Trophoblast cell (in vitro differentiated cells and primary cell): ENCODE measurements at regions not wholly inside any gene's neighbourhood (a gene's known extent, or its start where the extent isn't known, plus 50 kb on each side); places are given as distances from the start of the nearest gene placed in this dataset.
"Not testable (repeated sequence)": the region's sequence is repeated elsewhere in the genome, so short reads cannot be mapped to it uniquely, and the experiment has no call there.

Source experiments
- DNase-seq, 2 donors: peaks; one replicate each; pipeline ENCODE4 v3.0.0-alpha.2; 2016
- H2AFZ ChIP-seq: 2 replicates; pipeline ENCODE4 v1.6.1; 2013; ENCODE audit warnings: low read length, moderate library complexity, mild to moderate bottlenecking; ENCODE audit not compliant: insufficient read depth, poor library complexity
- H2AK5ac ChIP-seq: 2 replicates; pipeline ENCODE4 v1.6.1; 2013; ENCODE audit warnings: mild to moderate bottlenecking, low read length
- H2BK120ac ChIP-seq: 2 replicates; pipeline ENCODE4 v1.6.1; 2013; ENCODE audit warnings: low read length, mild to moderate bottlenecking, moderate library complexity; ENCODE audit not compliant: insufficient read depth, poor library complexity
- H2BK12ac ChIP-seq: 2 replicates; pipeline ENCODE4 v1.6.1; 2013; ENCODE audit warnings: mild to moderate bottlenecking, low read length, moderate library complexity
- H2BK5ac ChIP-seq: 2 replicates; pipeline ENCODE4 v1.6.1; 2013; ENCODE audit warnings: low read length, low read depth, moderate library complexity, mild to moderate bottlenecking; ENCODE audit not compliant: poor library complexity
- H3K14ac ChIP-seq: 2 replicates; pipeline ENCODE4 v1.6.1; 2013; ENCODE audit warnings: mild to moderate bottlenecking, low read length
- H3K18ac ChIP-seq: 2 replicates; pipeline ENCODE4 v1.6.1; 2013; ENCODE audit warnings: mild to moderate bottlenecking, low read length
- H3K23ac ChIP-seq: 2 replicates; pipeline ENCODE4 v1.6.1; 2013; ENCODE audit warnings: low read length
- H3K27ac ChIP-seq: 2 replicates; pipeline ENCODE4 v1.5.1; 2013; ENCODE audit warnings: low read depth, mild to moderate bottlenecking, inconsistent platforms, low read length, moderate library complexity
- H3K27me3 ChIP-seq: 2 replicates; pipeline ENCODE4 v1.6.1; 2013; ENCODE audit warnings: inconsistent platforms, mild to moderate bottlenecking, low read length, moderate library complexity; ENCODE audit not compliant: insufficient read depth
- H3K36me3 ChIP-seq, 2 experiments: 1 replicate in 1 of 2; 2 replicates in 1 of 2; pipeline ENCODE4 v1.6.1; 2013; ENCODE audit warnings: low read length in 2 of 2, mild to moderate bottlenecking in 2 of 2, moderate library complexity in 1 of 2; ENCODE audit not compliant: insufficient read depth in 2 of 2, control insufficient read depth in 1 of 2
- H3K4ac ChIP-seq: 2 replicates; pipeline ENCODE4 v1.6.1; 2013; ENCODE audit warnings: low read depth, mild to moderate bottlenecking, low read length, moderate library complexity
- H3K4me1 ChIP-seq, 2 experiments: 1 replicate in 1 of 2; 2 replicates in 1 of 2; pipeline ENCODE4 v1.6.1; 2013; ENCODE audit warnings: low read length in 2 of 2, mild to moderate bottlenecking in 2 of 2, moderate library complexity in 1 of 2; ENCODE audit not compliant: insufficient read depth in 2 of 2, control insufficient read depth in 1 of 2
- H3K4me2 ChIP-seq: 2 replicates; pipeline ENCODE4 v1.6.1; 2013; ENCODE audit warnings: inconsistent platforms, mild to moderate bottlenecking, low read length, moderate library complexity
- H3K4me3 ChIP-seq: 2 replicates; pipeline ENCODE4 v1.5.1; 2013; ENCODE audit warnings: mild to moderate bottlenecking, low read depth, low read length, inconsistent platforms
- H3K79me1 ChIP-seq: one replicate; pipeline ENCODE4 v1.6.1; 2013; ENCODE audit warnings: low read length
- H3K79me2 ChIP-seq: 2 replicates; pipeline ENCODE4 v1.6.1; 2013; ENCODE audit warnings: low read length, mild to moderate bottlenecking; ENCODE audit not compliant: control insufficient read depth, insufficient read depth, poor library complexity
- H3K9ac ChIP-seq: 2 replicates; pipeline ENCODE4 v1.6.1; 2013; ENCODE audit warnings: mild to moderate bottlenecking, low read length
- H3K9me3 ChIP-seq: 2 replicates; pipeline ENCODE4 v1.6.1; 2013; ENCODE audit warnings: low read depth, mild to moderate bottlenecking, control low read depth, inconsistent platforms, low read length; ENCODE audit not compliant: insufficient read depth
- H4K12ac ChIP-seq: 2 replicates; pipeline ENCODE4 v1.6.1; 2013; ENCODE audit warnings: low read depth, mild to moderate bottlenecking, low read length, moderate library complexity
- H4K8ac ChIP-seq: 2 replicates; pipeline ENCODE4 v1.6.1; 2013; ENCODE audit warnings: low read depth, mild to moderate bottlenecking, low read length, moderate library complexity
- H4K91ac ChIP-seq: one replicate; pipeline ENCODE4 v1.6.1; 2013; ENCODE audit warnings: low read depth, mild to moderate bottlenecking, low read length, moderate library complexity
- WGBS: extraction: QIAGEN DNeasy Blood & Tissue Kit; methylation state at CpG from one replicate; pipeline ENCODE4 v1.1.7; 2013; ENCODE audit warnings: missing lambda C conversion rate; ENCODE audit not compliant: insufficient read length, insufficient coverage; ENCODE audit errors: extremely low coverage; 5-methylcytosine and 5-hydroxymethylcytosine counted together

DNA sequence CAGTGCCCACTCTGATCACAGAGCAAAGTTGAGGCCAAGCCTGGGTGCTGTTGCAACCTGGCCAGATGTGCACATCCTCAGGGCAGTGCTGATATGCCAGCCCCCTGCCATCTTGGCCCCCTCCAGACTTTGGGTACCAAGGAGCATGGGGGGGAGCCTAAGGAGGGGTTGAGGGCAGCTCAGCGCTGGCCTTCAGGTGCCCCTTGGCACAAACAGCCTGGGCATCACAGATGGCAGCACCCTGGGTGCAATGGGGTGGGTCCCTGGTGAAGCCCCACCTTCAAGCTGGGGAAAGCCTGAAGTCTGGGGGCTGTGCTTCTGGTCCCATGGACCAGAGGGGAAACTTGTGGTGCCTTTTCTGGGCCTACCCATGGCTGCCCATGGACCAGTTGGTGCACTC is 163.0 kb downstream of the FAM47A start:
- no peaks in the 10 kb centered on the region for H3K36me3 ChIP-seq
- H4K91ac ChIP-seq = no peak overlapping the region
- H2BK120ac ChIP-seq = no peak overlapping the region
- no peaks in the 10 kb centered on the region for H3K9me3 ChIP-seq
- DNase-seq = no peak
- no peak overlapping the region for H3K27ac ChIP-seq
- no peaks in the 10 kb centered on the region for H3K27me3 ChIP-seq
- no peak overlapping the region for H4K12ac ChIP-seq
- no peak overlapping the region for H4K8ac ChIP-seq
- no peak overlapping the region for H2BK12ac ChIP-seq
- H3K4me3 ChIP-seq = no peak overlapping the region
- no peaks in the 10 kb centered on the region for H3K79me2 ChIP-seq
- H2BK5ac ChIP-seq = no peak overlapping the region
- H3K9ac ChIP-seq = no peak overlapping the region
- H3K18ac ChIP-seq = no peak overlapping the region
- WGBS = no CpG with 5 or more reads among the region's 1 CpG
- no peaks in the 10 kb centered on the region for H3K4me1 ChIP-seq
- no peak overlapping the region for H3K4ac ChIP-seq
- H2AK5ac ChIP-seq = no peak overlapping the region
- no peaks in the 10 kb centered on the region for H3K79me1 ChIP-seq
- H3K14ac ChIP-seq = no peak overlapping the region
- H3K23ac ChIP-seq = no peak overlapping the region
- H3K4me2 ChIP-seq = no peak overlapping the region
- H2AFZ ChIP-seq = no peak overlapping the region

- Histone ChIP-seq H3K4ac (no peak overlapping the region), H3K14ac (no peak overlapping the region), H3K4me2 (no peak overlapping the region), H2BK12ac (no peak overlapping the region), H3K27me3 (no peaks in the 10 kb centered on the region), H3K36me3 (no peaks in the 10 kb centered on the region), H3K79me2 (no peaks in the 10 kb centered on the region), H2AFZ (no peak overlapping the region), H3K18ac (no peak overlapping the region), H3K9me3 (no peaks in the 10 kb centered on the region), H4K12ac (no peak overlapping the region), H2BK120ac (no peak overlapping the region), H2AK5ac (no peak overlapping the region), H2BK5ac (no peak overlapping the region), H3K27ac (no peak overlapping the region), H3K9ac (no peak overlapping the region), H3K23ac (no peak overlapping the region), H3K79me1 (no peaks in the 10 kb centered on the region), H4K91ac (no peak overlapping the region), H3K4me3 (no peak overlapping the region), H3K4me1 (no peaks in the 10 kb centered on the region), H4K8ac (no peak overlapping the region)
- no peak for DNase-seq
- no CpG with 5 or more reads among the region's 4 CpGs for WGBS
Measured at GRCh38 chrX:33968611-33969010, 163.5 kb downstream of the FAM47A start.

GRCh38 chrX:33949300-33949699 is 182.8 kb downstream of the FAM47A start:
- H3K9me3 ChIP-seq = no peaks in the 10 kb centered on the region
- no peaks in the 10 kb centered on the region for H3K36me3 ChIP-seq
- H4K12ac ChIP-seq = no peak overlapping the region
- H2BK5ac ChIP-seq = no peak overlapping the region
- H4K91ac ChIP-seq = no peak overlapping the region
- H3K23ac ChIP-seq = no peak overlapping the region
- no peak for DNase-seq
- H2AFZ ChIP-seq = no peak overlapping the region
- H3K14ac ChIP-seq = no peak overlapping the region
- H2BK12ac ChIP-seq = no peak overlapping the region
- no peaks in the 10 kb centered on the region for H3K4me1 ChIP-seq
- WGBS = no CpG with 5 or more reads among the region's 2 CpGs
- H3K4me3 ChIP-seq = no peak overlapping the region
- no peaks in the 10 kb centered on the region for H3K27me3 ChIP-seq
- no peaks in the 10 kb centered on the region for H3K79me1 ChIP-seq
- no peak overlapping the region for H3K9ac ChIP-seq
- H3K4me2 ChIP-seq = no peak overlapping the region
- no peak overlapping the region for H4K8ac ChIP-seq
- no peak overlapping the region for H3K18ac ChIP-seq
- no peak overlapping the region for H3K27ac ChIP-seq
- no peaks in the 10 kb centered on the region for H3K79me2 ChIP-seq
- H3K4ac ChIP-seq = no peak overlapping the region
- H2BK120ac ChIP-seq = no peak overlapping the region
- H2AK5ac ChIP-seq = no peak overlapping the region

GRCh38 chrX:33926249-33926648 is 205.9 kb downstream of the FAM47A start:
- H3K79me2 ChIP-seq, H3K23ac ChIP-seq, H3K36me3 ChIP-seq, DNase-seq, H3K9ac ChIP-seq, H3K14ac ChIP-seq, H2BK5ac ChIP-seq, H3K4me2 ChIP-seq, H3K4me1 ChIP-seq, H3K27me3 ChIP-seq, H3K18ac ChIP-seq, H4K91ac ChIP-seq, H4K8ac ChIP-seq, H3K27ac ChIP-seq, H2BK12ac ChIP-seq, H3K4me3 ChIP-seq, H4K12ac ChIP-seq, H2AK5ac ChIP-seq, H3K9me3 ChIP-seq, H3K4ac ChIP-seq, H2BK120ac ChIP-seq, H3K79me1 ChIP-seq, H2AFZ ChIP-seq: not testable (repeated sequence)
- WGBS = no CpG with 5 or more reads among the region's 5 CpGs
